ENCODE measurements at regions not wholly inside any gene's neighbourhood (a gene's known extent, or its start where the extent isn't known, plus 50 kb on each side); places are given as distances from the start of the nearest gene placed in this dataset.

DNA sequence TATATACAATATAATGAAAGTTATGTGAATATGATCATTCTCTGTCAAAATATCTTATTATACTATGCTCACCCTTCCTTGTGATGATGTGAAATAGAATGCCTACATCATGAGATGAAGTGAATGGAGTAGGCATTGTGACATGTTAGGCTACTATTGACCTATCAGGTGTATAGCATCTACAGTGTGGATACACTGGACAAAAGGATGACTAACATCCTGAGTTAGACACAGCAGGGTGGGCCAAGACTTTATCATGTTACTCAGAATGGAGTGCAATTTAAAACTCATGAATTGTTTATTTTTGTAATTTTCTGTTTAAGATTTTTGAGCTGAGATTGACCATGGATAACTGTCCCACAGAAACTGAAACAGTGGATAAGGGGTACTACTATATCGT lies 53.4 kb upstream of the NAV3 start:
- no peak for DNase-seq

GRCh38 chr12:77774761-77775160 lies 55.9 kb upstream of the NAV3 start:
- DNase-seq, result no peak

DNA sequence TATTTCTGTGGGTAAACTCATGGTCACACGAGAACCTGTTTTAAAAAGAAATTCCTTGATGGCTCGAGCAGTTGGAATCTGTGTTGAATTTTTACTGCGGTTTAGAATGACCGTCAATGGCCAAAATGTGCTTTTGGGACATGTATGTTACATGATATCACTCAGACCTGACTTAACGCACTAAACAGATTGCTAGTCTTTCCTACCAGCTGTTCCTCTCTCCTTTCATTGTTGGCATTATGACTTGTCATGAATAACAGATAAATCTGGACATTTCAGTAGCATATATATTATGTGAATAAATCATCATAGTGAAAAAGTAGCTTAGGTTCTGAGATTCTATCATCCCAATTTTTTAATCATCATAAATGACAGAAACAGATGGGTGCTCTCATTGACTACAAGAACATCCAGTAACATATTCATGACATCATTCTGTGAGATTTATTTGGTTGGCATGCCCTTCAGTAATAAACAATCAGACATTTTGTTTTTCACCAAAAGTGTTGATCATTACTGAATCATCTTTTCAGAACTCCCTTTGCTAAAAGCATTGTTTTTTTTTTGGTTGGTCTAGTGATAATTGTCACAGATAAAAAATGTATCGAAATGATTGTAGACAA lies 57.9 kb upstream of the NAV3 start:
- no peak for DNase-seq

DNA sequence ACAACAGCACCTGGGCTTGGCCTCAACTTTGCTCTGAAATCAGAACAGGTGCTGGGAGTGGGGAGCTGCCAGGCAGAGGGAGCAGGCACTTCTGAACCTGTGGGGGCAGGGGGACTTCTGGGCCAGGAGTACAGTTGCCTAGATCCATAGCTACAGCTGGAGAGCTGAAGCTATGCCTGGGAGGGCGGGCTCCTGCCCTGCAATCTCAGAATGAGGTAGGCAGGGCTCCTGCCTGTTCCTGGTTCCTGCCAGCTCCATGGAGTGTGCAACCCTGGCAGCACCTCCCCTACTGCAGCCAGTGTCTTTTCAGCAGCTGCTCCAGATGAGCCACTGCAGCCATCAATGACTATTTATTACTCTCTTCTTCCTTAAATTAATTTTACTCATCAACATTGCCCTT lies 62.1 kb upstream of the NAV3 start:
- no peak for DNase-seq

- no peak for DNase-seq
Observed at GRCh38 chr12:77767756-77768343, 62.8 kb upstream of the NAV3 start.

- no peak for DNase-seq
Observed at GRCh38 chr12:77767335-77767734, 63.4 kb upstream of the NAV3 start.

- no peak for DNase-seq
Observed at GRCh38 chr12:77766224-77766623, 64.5 kb upstream of the NAV3 start.

DNA sequence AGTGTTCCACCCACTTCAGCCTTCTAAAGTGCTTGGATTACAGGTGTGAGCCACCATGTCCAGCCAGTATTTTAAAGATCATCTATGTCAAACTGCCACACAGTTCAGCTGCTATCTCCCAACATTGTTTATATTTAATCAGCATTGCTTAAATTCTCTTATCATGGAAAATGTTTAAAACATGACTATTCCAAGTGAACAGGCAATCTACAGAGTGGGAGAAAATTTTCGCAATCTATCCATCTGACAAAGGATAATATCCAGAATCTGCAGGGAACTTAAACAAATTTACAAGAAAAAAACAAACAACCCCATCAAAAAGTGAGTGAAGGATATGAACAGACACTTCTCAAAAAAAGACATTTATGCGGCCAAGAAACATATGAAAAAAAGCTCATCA lies 69.4 kb upstream of the NAV3 start:
- DNase-seq, result no peak

DNA sequence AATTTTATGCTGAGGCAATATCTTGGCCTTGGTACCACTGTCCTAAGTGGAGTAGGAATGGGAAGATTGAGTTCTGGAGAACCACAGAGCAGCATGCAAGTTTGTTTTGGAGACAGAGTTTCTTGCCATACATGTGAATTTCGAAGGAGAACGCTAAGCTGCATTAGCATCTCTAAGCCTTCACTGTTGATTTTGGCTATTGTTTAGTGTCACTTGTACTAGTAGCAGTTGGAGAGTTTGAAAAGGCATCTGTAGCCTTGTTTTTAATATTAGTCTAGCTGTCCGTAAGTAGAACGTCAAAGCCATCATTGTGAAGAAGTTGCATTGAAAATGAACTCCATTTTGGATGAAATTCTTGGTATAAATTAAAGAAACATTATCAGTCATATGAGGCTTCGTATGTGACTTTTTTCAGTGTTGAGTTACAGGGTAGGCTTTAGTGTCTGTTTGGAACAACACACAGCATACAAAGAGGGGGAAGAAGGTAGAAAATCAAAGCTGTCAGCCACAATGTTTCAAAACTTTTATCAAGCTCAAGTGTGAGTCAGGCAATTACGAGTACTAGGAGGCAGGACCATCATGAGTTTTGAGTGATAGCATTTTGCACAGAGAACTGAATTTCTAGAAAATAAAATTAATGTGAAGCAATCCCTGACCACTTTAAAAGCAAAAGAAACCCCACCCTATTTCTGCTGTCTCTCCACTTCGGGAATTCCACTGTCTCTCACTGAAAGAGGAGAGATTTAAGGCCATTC lies 70.2 kb upstream of the NAV3 start:
- DNase-seq, result no peak

- no peak for DNase-seq
Observed at GRCh38 chr12:77754086-77754485, 76.6 kb upstream of the NAV3 start.

- no peak for DNase-seq
Observed at GRCh38 chr12:77751939-77752338, 78.8 kb upstream of the NAV3 start.

GRCh38 chr12:77746096-77746495 lies 84.6 kb upstream of the NAV3 start:
- DNase-seq, result no peak

GRCh38 chr12:77745624-77746023 lies 85.1 kb upstream of the NAV3 start:
- no peak for DNase-seq

DNA sequence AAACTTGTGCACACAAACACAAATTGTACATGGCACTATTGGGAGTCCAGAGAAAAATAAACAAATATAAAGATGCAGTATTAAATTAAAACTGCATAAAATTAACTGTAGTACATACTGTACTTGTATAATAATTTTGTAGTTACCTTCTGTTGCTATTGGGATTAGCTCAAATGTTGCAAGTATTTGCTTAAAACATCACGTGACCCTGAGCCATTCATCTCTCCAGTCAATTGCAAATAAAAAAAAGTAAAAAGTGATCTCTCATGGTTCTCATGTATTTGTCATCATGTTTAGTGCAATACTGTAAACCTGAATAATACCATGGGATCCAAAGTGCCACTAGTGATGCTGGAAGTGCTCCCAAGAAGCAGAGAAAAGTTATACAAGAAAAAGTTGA lies 88.1 kb upstream of the NAV3 start:
- no peak for DNase-seq

GRCh38 chr12:77741974-77742517 lies 88.6 kb upstream of the NAV3 start:
- DNase-seq, result no peak

DNA sequence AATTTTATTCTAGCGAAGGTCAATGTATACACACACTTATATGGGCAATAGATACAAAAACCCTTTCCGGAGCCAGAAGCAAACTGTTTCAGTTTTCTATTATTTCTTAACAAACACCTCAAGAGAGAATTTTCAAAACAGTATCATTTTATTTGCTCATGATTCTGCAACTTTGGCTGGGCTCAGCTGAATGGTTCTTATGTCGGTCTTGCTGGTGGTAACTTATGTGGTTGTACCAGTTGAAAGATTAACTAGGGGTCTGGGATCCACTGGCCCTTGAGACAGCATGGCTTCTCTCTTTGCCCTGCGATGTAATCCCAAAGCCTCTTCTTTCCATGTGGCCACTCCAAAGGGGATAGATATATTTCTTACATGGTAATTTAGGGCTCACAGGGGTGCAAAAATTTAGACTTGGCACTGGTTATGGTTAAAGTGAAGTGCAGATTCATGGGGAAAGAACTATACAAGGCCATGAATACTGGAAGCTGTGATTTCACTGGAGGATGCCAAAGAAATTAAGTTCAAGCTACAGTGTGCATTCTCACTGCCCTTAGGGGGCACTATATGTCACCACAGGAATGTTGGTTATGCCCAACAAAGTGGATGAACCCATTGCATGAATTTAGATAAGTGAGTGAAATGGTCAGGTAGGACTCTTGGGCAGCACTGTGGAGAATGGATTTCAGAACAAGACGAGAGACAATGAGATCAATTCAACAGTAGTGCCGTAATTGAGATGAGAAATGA lies 94.3 kb upstream of the NAV3 start:
- no peak for DNase-seq

GRCh38 chr12:77734214-77734883 lies 96.3 kb upstream of the NAV3 start:
- no peak for DNase-seq

DNA sequence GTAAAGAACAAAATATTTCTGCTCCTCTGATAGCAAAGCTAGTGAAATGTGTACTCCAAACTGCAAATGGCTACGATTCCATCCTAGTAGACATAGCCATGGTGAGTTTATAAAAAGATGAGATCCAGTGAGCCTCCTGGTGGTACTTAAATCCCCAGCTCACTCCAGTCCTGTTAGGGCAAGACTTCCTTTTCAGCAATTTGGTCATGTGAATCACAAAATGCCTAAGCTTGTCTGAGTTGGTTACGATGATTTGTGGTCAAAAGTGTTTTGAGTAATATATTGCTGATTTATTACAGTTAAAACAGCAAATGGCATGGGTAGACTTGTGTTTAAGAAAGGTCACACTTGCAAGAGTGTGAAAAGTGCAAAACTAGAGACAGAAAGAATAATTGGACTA lies 102.7 kb upstream of the NAV3 start:
- no peak for DNase-seq

- no peak for DNase-seq
Observed at GRCh38 chr12:77727442-77728001, 103.2 kb upstream of the NAV3 start.

- no peak for DNase-seq
Observed at GRCh38 chr12:77725611-77726010, 105.1 kb upstream of the NAV3 start.

GRCh38 chr12:77724367-77724957 lies 106.2 kb upstream of the NAV3 start:
- DNase-seq, result no peak

DNA sequence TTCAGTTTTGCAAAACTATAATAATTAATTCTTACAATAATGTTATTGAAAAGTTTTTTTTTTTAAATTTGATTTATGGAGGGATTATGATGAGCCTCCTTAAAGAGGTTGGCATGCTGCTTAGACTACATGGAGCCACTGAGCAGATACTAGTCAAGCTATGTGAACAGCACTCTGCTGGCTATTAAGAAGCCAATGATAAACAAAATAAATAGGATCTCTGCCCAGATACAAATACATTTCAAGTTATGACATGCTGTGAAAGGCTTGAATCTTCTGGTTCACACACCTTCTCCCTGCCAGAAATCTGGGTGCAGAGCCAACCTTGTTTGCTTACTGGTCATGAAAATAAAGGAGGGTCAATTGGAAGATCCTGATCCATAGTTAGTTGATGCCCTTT lies 107.4 kb upstream of the NAV3 start:
- no peak for DNase-seq
